ENCODE measurements at regions not wholly inside any gene's neighbourhood (a gene's known extent, or its start where the extent isn't known, plus 50 kb on each side); places are given as distances from the start of the nearest gene placed in this dataset.
A peak's percentile ranks its signal among the peaks of the same experiment; 100 is the strongest.

GRCh38 chr5:60287174-60287771 lies 393.7 kb upstream of the PDE4D start:
- POLR2A ChIA-PET: no interaction called here
- Mint-ChIP-seq H3K4me3 (no peak overlapping the region), H3K4me1 (no peaks in the 10 kb centered on the region), H3K9me3 (ENCODE audit: insufficient read depth) (no peaks in the 10 kb centered on the region), H3K27me3 (peaks cover 11% of the 10 kb centered on the region), H3K27ac (no peak overlapping the region)
- Histone ChIP-seq H3K4me2 (replicated peaks; ENCODE audit: low read depth, low read length, poor library complexity, severe bottlenecking) (no peak overlapping the region), H2AFZ (ENCODE audit: insufficient read depth, low read depth, low read length, poor library complexity, severe bottlenecking) (no peak overlapping the region), H3K9me3 (ENCODE audit: control extremely low read depth in 1 of 3, control insufficient read depth in 2 of 3, insufficient read depth in 1 of 3, low read length in 2 of 3) (no peaks in the 10 kb centered on the region), H3K79me2 (ENCODE audit: control insufficient read depth, insufficient read depth, low read length) (no peaks in the 10 kb centered on the region), H3K36me3 (replicated peaks in 1 of 2; ENCODE audit: control extremely low read depth in 1 of 2, control insufficient read depth in 1 of 2, extremely low read depth in 1 of 2, insufficient read depth in 2 of 2, low read length in 1 of 2) (no peaks in the 10 kb centered on the region), H3K9ac (ENCODE audit: low read length) (no peak overlapping the region), H3K4me3 (ENCODE audit: control extremely low read depth in 1 of 5, extremely low read depth in 1 of 5, insufficient read depth in 1 of 5, low read depth in 2 of 5, low read length in 4 of 5) (no peak overlapping the region), H4K20me1 (ENCODE audit: control insufficient read depth, insufficient read depth, low read length, poor library complexity, severe bottlenecking) (no peaks in the 10 kb centered on the region), H3K27me3 (replicated peaks in 1 of 4; ENCODE audit: control extremely low read depth in 1 of 4, control insufficient read depth in 3 of 4, insufficient read depth in 4 of 4, low read length in 3 of 4) (no peaks in the 10 kb centered on the region), H3K4me1 (ENCODE audit: control insufficient read depth in 2 of 2, insufficient read depth in 2 of 2, low read length in 2 of 2) (no peaks in the 10 kb centered on the region), H3K27ac (ENCODE audit: low read length in 2 of 2) (no peak overlapping the region)
- WGBS (ENCODE audit: insufficient coverage): 44% methylated on average over 3 of the region's 5 CpGs
- intact Hi-C loops (cut with micrococcal nuclease): no loop called here
- CTCF ChIA-PET: interaction anchor here (0.6 to 1.3 kb wide), 6 partner anchors 9 to 478 kb away, joined by 3 to 5 read pairs (median 3); no protein-coding TSS in a partner anchor
- DNase-seq: peak; percentile 56
- ATAC-seq (ENCODE audit: low read depth): no peak
- TF ChIP-seq, protein P1, sequence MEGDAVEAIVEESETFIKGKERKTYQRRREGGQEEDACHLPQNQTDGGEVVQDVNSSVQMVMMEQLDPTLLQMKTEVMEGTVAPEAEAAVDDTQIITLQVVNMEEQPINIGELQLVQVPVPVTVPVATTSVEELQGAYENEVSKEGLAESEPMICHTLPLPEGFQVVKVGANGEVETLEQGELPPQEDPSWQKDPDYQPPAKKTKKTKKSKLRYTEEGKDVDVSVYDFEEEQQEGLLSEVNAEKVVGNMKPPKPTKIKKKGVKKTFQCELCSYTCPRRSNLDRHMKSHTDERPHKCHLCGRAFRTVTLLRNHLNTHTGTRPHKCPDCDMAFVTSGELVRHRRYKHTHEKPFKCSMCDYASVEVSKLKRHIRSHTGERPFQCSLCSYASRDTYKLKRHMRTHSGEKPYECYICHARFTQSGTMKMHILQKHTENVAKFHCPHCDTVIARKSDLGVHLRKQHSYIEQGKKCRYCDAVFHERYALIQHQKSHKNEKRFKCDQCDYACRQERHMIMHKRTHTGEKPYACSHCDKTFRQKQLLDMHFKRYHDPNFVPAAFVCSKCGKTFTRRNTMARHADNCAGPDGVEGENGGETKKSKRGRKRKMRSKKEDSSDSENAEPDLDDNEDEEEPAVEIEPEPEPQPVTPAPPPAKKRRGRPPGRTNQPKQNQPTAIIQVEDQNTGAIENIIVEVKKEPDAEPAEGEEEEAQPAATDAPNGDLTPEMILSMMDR (IDR thresholded peaks at IDR 0.05): peak; percentile 67
- no peak for TF ChIP-seq EZH2 (IDR thresholded peaks at IDR 0.05; ENCODE audit: borderline replicate concordance, insufficient read depth, low read depth, low read length, poor library complexity, severe bottlenecking)

DNA sequence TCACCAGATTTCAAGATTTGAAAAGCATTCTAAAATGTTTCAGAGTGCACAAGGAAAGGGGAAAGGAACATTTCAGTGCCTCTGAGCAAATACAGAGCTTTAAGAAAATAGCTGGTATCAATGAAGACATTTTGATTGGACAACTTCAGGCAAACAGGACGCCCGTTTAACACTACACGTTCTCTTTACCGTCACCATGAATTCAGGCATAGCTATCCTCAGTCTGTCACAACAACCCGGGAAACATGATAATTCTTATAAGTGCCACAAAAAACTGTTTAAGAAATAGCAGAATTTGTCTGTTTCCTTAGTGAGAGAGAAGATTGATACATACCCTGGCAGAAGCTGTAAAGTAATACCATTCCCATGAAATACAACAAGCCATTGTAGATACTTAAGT lies 392.4 kb upstream of the PDE4D start:
- ChIA-PET POLR2A (no interaction called here), CTCF (interaction anchor here (1.0 to 1.2 kb wide), 3 partner anchors 475 to 486 kb away, joined by 3 to 4 read pairs (median 3); no protein-coding TSS in a partner anchor)
- Mint-ChIP-seq H3K4me1 (no peaks in the 10 kb centered on the region), H3K9me3 (ENCODE audit: insufficient read depth) (no peaks in the 10 kb centered on the region), H3K27ac (no peak overlapping the region), H3K4me3 (no peak overlapping the region), H3K27me3 (peaks cover 11% of the 10 kb centered on the region)
- Histone ChIP-seq H2AFZ (ENCODE audit: insufficient read depth, low read depth, low read length, poor library complexity, severe bottlenecking) (no peak overlapping the region), H3K79me2 (ENCODE audit: control insufficient read depth, insufficient read depth, low read length) (no peaks in the 10 kb centered on the region), H3K4me1 (ENCODE audit: control insufficient read depth in 2 of 2, insufficient read depth in 2 of 2, low read length in 2 of 2) (no peaks in the 10 kb centered on the region), H3K9ac (ENCODE audit: low read length) (no peak overlapping the region), H3K27ac (ENCODE audit: low read length in 2 of 2) (no peak overlapping the region), H4K20me1 (ENCODE audit: control insufficient read depth, insufficient read depth, low read length, poor library complexity, severe bottlenecking) (no peaks in the 10 kb centered on the region), H3K9me3 (ENCODE audit: control extremely low read depth in 1 of 3, control insufficient read depth in 2 of 3, insufficient read depth in 1 of 3, low read length in 2 of 3) (no peaks in the 10 kb centered on the region), H3K4me2 (replicated peaks; ENCODE audit: low read depth, low read length, poor library complexity, severe bottlenecking) (no peak overlapping the region), H3K27me3 (replicated peaks in 1 of 4; ENCODE audit: control extremely low read depth in 1 of 4, control insufficient read depth in 3 of 4, insufficient read depth in 4 of 4, low read length in 3 of 4) (no peaks in the 10 kb centered on the region), H3K4me3 (ENCODE audit: control extremely low read depth in 1 of 5, extremely low read depth in 1 of 5, insufficient read depth in 1 of 5, low read depth in 2 of 5, low read length in 4 of 5) (no peak overlapping the region), H3K36me3 (replicated peaks in 1 of 2; ENCODE audit: control extremely low read depth in 1 of 2, control insufficient read depth in 1 of 2, extremely low read depth in 1 of 2, insufficient read depth in 2 of 2, low read length in 1 of 2) (no peaks in the 10 kb centered on the region)
- TF ChIP-seq EZH2 (IDR thresholded peaks at IDR 0.05; ENCODE audit: borderline replicate concordance, insufficient read depth, low read depth, low read length, poor library complexity, severe bottlenecking): no peak
- TF ChIP-seq, protein P1 (IDR thresholded peaks at IDR 0.05): no peak
- no CpG with 5 or more reads among the region's 5 CpGs for WGBS (ENCODE audit: insufficient coverage)
- ATAC-seq (ENCODE audit: low read depth) (no peak), DNase-seq (no peak)
- intact Hi-C loops (cut with micrococcal nuclease): no loop called here
